H1 (cell line): ENCODE measurements at regions not wholly inside any gene's neighbourhood (a gene's known extent, or its start where the extent isn't known, plus 50 kb on each side); places are given as distances from the start of the nearest gene placed in this dataset.
A peak's percentile ranks its signal among the peaks of the same experiment; 100 is the strongest.

ENCODE experiments used
- CTCF ChIA-PET: fragments of 300-600 bp; sonication (Branson Sonifier 250); formaldehyde crosslinking; loops from one replicate; lab custom pipeline; 2021; ENCODE audit not compliant: partially characterized antibody; lab: Charles Lee
- POLR2A ChIA-PET: fragments of 300-600 bp; sonication (Branson Sonifier 250); formaldehyde crosslinking; loops from one replicate; lab custom pipeline; 2021; ENCODE audit warnings: inconsistent platforms; ENCODE audit not compliant: partially characterized antibody; lab: Charles Lee
- DNase-seq, 2 experiments: peaks; one replicate each; pipeline versions ENCODE4 v3.0.0 to v3.0.0-alpha.2; 2010 to 2022; ENCODE audit warnings: low spot score in 2 of 2, low read depth in 1 of 2, mixed read lengths in 1 of 2
- FAIRE-seq: peaks from 2 replicates; lab custom pipeline; 2011; peaks lifted over from hg19 to GRCh38; lab: Jason Lieb, UNC
- H2AFZ ChIP-seq: 2 replicates; pipeline ENCODE4 v1.8.1; 2012; ENCODE audit warnings: low read length, inconsistent platforms
- H2AK5ac ChIP-seq: 2 replicates; pipeline ENCODE4 v1.6.1; 2013; ENCODE audit warnings: low read depth, low read length
- H2BK120ac ChIP-seq: replicated peaks from 2 replicates; pipeline ENCODE3; 2013; ENCODE audit warnings: low read depth, low read length, inconsistent platforms
- H2BK12ac ChIP-seq: 2 replicates; pipeline ENCODE4 v1.6.1; 2013; ENCODE audit warnings: low read depth, low read length
- H2BK15ac ChIP-seq: 2 replicates; pipeline ENCODE4 v1.6.1; 2013; ENCODE audit warnings: low read length
- H2BK20ac ChIP-seq: 2 replicates; pipeline ENCODE4 v1.6.1; 2013; ENCODE audit warnings: low read length
- H2BK5ac ChIP-seq: 2 replicates; pipeline ENCODE4 v1.6.1; 2013; ENCODE audit warnings: low read depth, low read length
- H3K14ac ChIP-seq: 2 replicates; pipeline ENCODE4 v1.6.1; 2013; ENCODE audit warnings: inconsistent platforms; ENCODE audit not compliant: insufficient read length
- H3K18ac ChIP-seq: 2 replicates; pipeline ENCODE4 v1.6.1; 2013; ENCODE audit warnings: low read length; ENCODE audit errors: extremely low read depth
- H3K23ac ChIP-seq: 2 replicates; pipeline ENCODE4 v1.6.1; 2013; ENCODE audit warnings: inconsistent platforms; ENCODE audit not compliant: insufficient read length
- H3K23me2 ChIP-seq: 2 replicates; pipeline ENCODE4 v1.6.1; 2013; ENCODE audit warnings: low read depth, low read length
- H3K27ac ChIP-seq: 2 replicates; pipeline ENCODE4 v1.6.1; 2011; ENCODE audit warnings: low read depth, low read length, inconsistent platforms
- H3K27me3 ChIP-seq, 4 experiments: replicated peaks in 1 of 4; 1 replicate in 1 of 4; 2 replicates in 3 of 4; pipeline versions ENCODE4 v1.6.1 to v1.8.1; 2011 to 2013; ENCODE audit warnings: low read length in 3 of 4, mild to moderate bottlenecking in 3 of 4, inconsistent platforms in 2 of 4, mixed read lengths in 2 of 4, moderate library complexity in 1 of 4; ENCODE audit not compliant: control insufficient read depth in 3 of 4, insufficient read depth in 3 of 4; ENCODE audit errors: extremely low read depth in 1 of 4
- H3K36me3 ChIP-seq, 4 experiments: 2 replicates each; pipeline versions ENCODE4 v1.6.1 to v1.8.1; 2011 to 2013; ENCODE audit warnings: mild to moderate bottlenecking in 4 of 4, low read length in 3 of 4, moderate library complexity in 2 of 4, control low read depth in 1 of 4, inconsistent platforms in 1 of 4; ENCODE audit not compliant: insufficient read depth in 4 of 4, control insufficient read depth in 2 of 4
- H3K4ac ChIP-seq: replicated peaks from 2 replicates; pipeline ENCODE3; 2013; ENCODE audit warnings: low read length, low read depth, mixed read lengths, inconsistent platforms; ENCODE audit not compliant: insufficient read length
- H3K4me1 ChIP-seq, 4 experiments: replicated peaks in 1 of 4; 1 replicate in 1 of 4; 2 replicates in 3 of 4; pipeline versions ENCODE4 v1.6.1 to v1.8.1; 2011 to 2013; ENCODE audit warnings: low read length in 3 of 4, inconsistent platforms in 2 of 4, mixed read lengths in 1 of 4; ENCODE audit not compliant: insufficient read depth in 4 of 4, control insufficient read depth in 3 of 4
- H3K4me2 ChIP-seq, 2 experiments: 2 replicates each; pipeline versions ENCODE4 v1.6.1 to v1.8.1; 2011 to 2013; ENCODE audit warnings: low read depth in 2 of 2, low read length in 2 of 2, control low read depth in 1 of 2, inconsistent platforms in 1 of 2, mild to moderate bottlenecking in 1 of 2; ENCODE audit not compliant: insufficient read depth in 1 of 2
- H3K4me3 ChIP-seq, 4 experiments: fragments of 200-600, 300-600 bp in 1 of 4; sonication (generic), shearing (Covaris generic), sonication (Bioruptor Twin) in 1 of 4; 2 replicates each; pipeline versions ENCODE4 v1.5.1 to v1.8.1; 2011 to 2016; ENCODE audit warnings: low read length in 4 of 4, low read depth in 3 of 4, control low read depth in 2 of 4, inconsistent platforms in 2 of 4, mild to moderate bottlenecking in 2 of 4, mixed read lengths in 1 of 4, moderate library complexity in 1 of 4; ENCODE audit not compliant: insufficient read depth in 2 of 4; ENCODE audit errors: extremely low read depth in 1 of 4
- H3K56ac ChIP-seq: replicated peaks from 2 replicates; pipeline ENCODE3; 2013; ENCODE audit warnings: low read depth, mild to moderate bottlenecking, mixed read lengths, low read length, inconsistent platforms; ENCODE audit not compliant: insufficient read length
- H3K79me1 ChIP-seq: 2 replicates; pipeline ENCODE4 v1.6.1; 2013; ENCODE audit warnings: low read depth, low read length, control low read depth
- H3K79me2 ChIP-seq, 2 experiments: 2 replicates each; pipeline versions ENCODE4 v1.6.1 to v1.8.1; 2012 to 2013; ENCODE audit warnings: low read length in 2 of 2, mild to moderate bottlenecking in 2 of 2, inconsistent platforms in 1 of 2; ENCODE audit not compliant: insufficient read depth in 2 of 2, control insufficient read depth in 1 of 2
- H3K9ac ChIP-seq, 4 experiments: replicated peaks in 1 of 4; 1 replicate in 1 of 4; 2 replicates in 3 of 4; pipeline versions ENCODE4 v1.6.1 to v1.8.1; 2011 to 2013; ENCODE audit warnings: low read depth in 3 of 4, low read length in 3 of 4, control low read depth in 2 of 4, mild to moderate bottlenecking in 2 of 4, moderate library complexity in 2 of 4, inconsistent platforms in 1 of 4; ENCODE audit errors: extremely low read depth in 1 of 4
- H3K9me3 ChIP-seq, 2 experiments: 2 replicates each; pipeline versions ENCODE4 v1.6.1 to v1.8.1; 2012 to 2013; ENCODE audit warnings: mild to moderate bottlenecking in 2 of 2, moderate library complexity in 2 of 2, control low read depth in 1 of 2, inconsistent platforms in 1 of 2, low read depth in 1 of 2, low read length in 1 of 2, mixed read lengths in 1 of 2; ENCODE audit not compliant: insufficient read depth in 2 of 2
- H4K20me1 ChIP-seq, 2 experiments: replicated peaks in 1 of 2; 2 replicates each; pipeline versions ENCODE3 to v1.8.1; 2011 to 2013; ENCODE audit warnings: inconsistent platforms in 2 of 2, low read length in 2 of 2, mild to moderate bottlenecking in 1 of 2; ENCODE audit not compliant: insufficient read depth in 2 of 2, control insufficient read depth in 1 of 2
- H4K5ac ChIP-seq: 2 replicates; pipeline ENCODE4 v1.6.1; 2013; ENCODE audit warnings: low read length, low read depth, mixed read lengths, inconsistent platforms; ENCODE audit not compliant: insufficient read length
- H4K8ac ChIP-seq: 2 replicates; pipeline ENCODE4 v1.8.0; 2013; ENCODE audit warnings: mild to moderate bottlenecking, moderate library complexity, low read length, inconsistent platforms; ENCODE audit not compliant: insufficient read depth; ENCODE audit errors: extremely low read depth
- H4K91ac ChIP-seq: replicated peaks from 2 replicates; pipeline ENCODE3; 2013; ENCODE audit warnings: low read length, mixed read lengths, inconsistent platforms; ENCODE audit not compliant: insufficient read length
- BRCA1 ChIP-seq: IDR thresholded peaks from 2 replicates; pipeline ENCODE4 v1.6.1; 2012; ENCODE audit warnings: low read depth, low read length, improper control_type of control experiment
- GTF2F1 ChIP-seq: IDR thresholded peaks from 2 replicates; pipeline ENCODE4 v1.6.1; 2012; ENCODE audit warnings: low read depth, low read length, improper control_type of control experiment, borderline replicate concordance
- WGBS, 2 experiments: shearing (Covaris generic) in 1 of 2; methylation state at CpG; one replicate each; pipeline versions ENCODE4 v1.1.6 to v1.1.7; 2013 to 2015; ENCODE audit warnings: low lambda C conversion rate in 2 of 2, mixed read lengths in 2 of 2, inconsistent platforms in 1 of 2, low coverage in 1 of 2, missing lambda C conversion rate in 1 of 2; ENCODE audit not compliant: insufficient replicate concordance in 2 of 2, insufficient coverage in 1 of 2, insufficient read length in 1 of 2; ENCODE audit errors: extremely low coverage in 1 of 2, missing lambda C conversion rate in 1 of 2; 5-methylcytosine and 5-hydroxymethylcytosine counted together

- peaks cover 10 to 52% (median 32%) of the 10 kb centered on the region in 4 experiments for H3K27me3 ChIP-seq
- FAIRE-seq, result no peak
Measured at GRCh38 chr14:87153901-87154300, 839.1 kb downstream of the GALC start.

More at GRCh38 chr14:87153901-87154300, 839.1 kb downstream of the GALC start:
- H3K18ac ChIP-seq, result no peak overlapping the region
- DNase-seq, result no peak
- H3K79me1 ChIP-seq, result no peaks in the 10 kb centered on the region
- no peaks in the 10 kb centered on the region for H3K23me2 ChIP-seq
- CTCF ChIA-PET, result no interaction called here
- 0 out of 8 replicates have a peak, but pooled peaks cover 0 to 2% (median 0%) of the 10 kb centered on the region in 4 experiments for H3K36me3 ChIP-seq
- no peak overlapping the region for H4K8ac ChIP-seq
- H3K4me3 ChIP-seq, result no peak overlapping the region
- H3K9ac ChIP-seq, result no peak overlapping the region
- no peak overlapping the region for H3K23ac ChIP-seq
- no peak overlapping the region for H2AK5ac ChIP-seq
- no peaks in the 10 kb centered on the region for H3K79me2 ChIP-seq
- 65% methylated on average over 4 of the region's 4 CpGs; no CpG with 5 or more reads in 1 of the 2 experiments for WGBS, 2 experiments
- peak overlapping the region in 1 of 2 experiments; percentile 6; a peak in 1 of 4 replicates for H3K4me2 ChIP-seq
- no peak overlapping the region for H2BK12ac ChIP-seq
- H4K20me1 ChIP-seq, result peaks cover 0 to 1% of the 10 kb centered on the region in 2 experiments
- no peak overlapping the region for H2BK120ac ChIP-seq
- H2BK15ac ChIP-seq, result no peak overlapping the region
- no peak overlapping the region for H4K91ac ChIP-seq
- no peak overlapping the region for H3K14ac ChIP-seq
- TF ChIP-seq BRCA1 (no peak), GTF2F1 (no peak)
- H3K4ac ChIP-seq, result no peak overlapping the region
- H2AFZ ChIP-seq, result no peak overlapping the region
- H2BK5ac ChIP-seq, result no peak overlapping the region
- H2BK20ac ChIP-seq, result no peak overlapping the region
- POLR2A ChIA-PET, result no interaction called here
- no peak overlapping the region for H3K27ac ChIP-seq
- H3K56ac ChIP-seq, result no peak overlapping the region
- H3K9me3 ChIP-seq, result no peaks in the 10 kb centered on the region; a peak in 1 of 4 replicates
- peaks cover 5 to 21% (median 11%) of the 10 kb centered on the region in 4 experiments; a peak in 6 of 7 replicates for H3K4me1 ChIP-seq
- H4K5ac ChIP-seq, result no peak overlapping the region
